Mesenchymal stem cell (in vitro differentiated cells and primary cell): ENCODE measurements at regions not wholly inside any gene's neighbourhood (a gene's known extent, or its start where the extent isn't known, plus 50 kb on each side); places are given as distances from the start of the nearest gene placed in this dataset.

Experiments used
- DNase-seq: peaks from one replicate; pipeline ENCODE4 v3.0.0-alpha.2; 2013
- H2AFZ ChIP-seq: one replicate; pipeline ENCODE4 v1.6.1; 2013; ENCODE audit warnings: low read depth, mild to moderate bottlenecking, control low read depth, inconsistent platforms, low read length, moderate library complexity
- H2AK5ac ChIP-seq: 2 replicates; pipeline ENCODE4 v1.6.1; 2013; ENCODE audit warnings: low read length, moderate library complexity, mild to moderate bottlenecking, inconsistent platforms; ENCODE audit not compliant: severe bottlenecking
- H2BK120ac ChIP-seq: one replicate; pipeline ENCODE4 v1.6.1; 2013; ENCODE audit warnings: low read depth, mild to moderate bottlenecking, inconsistent platforms, low read length, moderate library complexity
- H2BK12ac ChIP-seq, 2 experiments: one replicate each; pipeline ENCODE4 v1.6.1; 2013; ENCODE audit warnings: inconsistent platforms in 2 of 2, low read length in 2 of 2, mild to moderate bottlenecking in 2 of 2, moderate library complexity in 2 of 2, control low read depth in 1 of 2
- H2BK15ac ChIP-seq: one replicate; pipeline ENCODE4 v1.6.1; 2013; ENCODE audit warnings: mild to moderate bottlenecking, low read depth, inconsistent platforms; ENCODE audit not compliant: poor library complexity, severe bottlenecking
- H2BK5ac ChIP-seq: 2 replicates; pipeline ENCODE4 v1.6.1; 2013; ENCODE audit warnings: low read depth, mild to moderate bottlenecking, low read length, control low read depth, inconsistent platforms; ENCODE audit not compliant: poor library complexity, severe bottlenecking
- H3K14ac ChIP-seq, 2 experiments: one replicate each; pipeline ENCODE4 v1.6.1; 2013; ENCODE audit warnings: inconsistent platforms in 2 of 2, low read length in 2 of 2, control low read depth in 1 of 2, mild to moderate bottlenecking in 1 of 2, moderate library complexity in 1 of 2
- H3K18ac ChIP-seq, 2 experiments: one replicate each; pipeline ENCODE4 v1.6.1; 2013; ENCODE audit warnings: inconsistent platforms in 2 of 2, low read length in 2 of 2, control low read depth in 1 of 2, low read depth in 1 of 2, mild to moderate bottlenecking in 1 of 2
- H3K23ac ChIP-seq, 2 experiments: one replicate each; pipeline ENCODE4 v1.6.1; 2013; ENCODE audit warnings: inconsistent platforms in 2 of 2, low read length in 2 of 2, mild to moderate bottlenecking in 2 of 2, moderate library complexity in 2 of 2, control low read depth in 1 of 2
- H3K27ac ChIP-seq: 2 replicates; pipeline ENCODE4 v1.5.1; 2013; ENCODE audit warnings: mild to moderate bottlenecking, moderate library complexity, low read length, control low read depth, inconsistent platforms; ENCODE audit not compliant: poor library complexity, severe bottlenecking
- H3K27me3 ChIP-seq, 2 experiments: 2 replicates each; pipeline versions ENCODE4 v1.6.1 to v1.7.0; 2013; ENCODE audit warnings: low read length in 2 of 2, mild to moderate bottlenecking in 2 of 2, moderate library complexity in 2 of 2, control low read depth in 1 of 2, inconsistent platforms in 1 of 2; ENCODE audit not compliant: control insufficient read depth in 1 of 2, insufficient read depth in 1 of 2
- H3K36me3 ChIP-seq, 2 experiments: 2 replicates each; pipeline versions ENCODE4 v1.6.1 to v1.7.0; 2013; ENCODE audit warnings: low read length in 2 of 2, control low read depth in 1 of 2, inconsistent platforms in 1 of 2, low read depth in 1 of 2, mild to moderate bottlenecking in 1 of 2; ENCODE audit not compliant: insufficient read depth in 2 of 2, control insufficient read depth in 1 of 2
- H3K4ac ChIP-seq, 2 experiments: one replicate each; pipeline ENCODE4 v1.6.1; 2013; ENCODE audit warnings: inconsistent platforms in 2 of 2, low read length in 2 of 2, mild to moderate bottlenecking in 2 of 2, moderate library complexity in 2 of 2, control low read depth in 1 of 2, low read depth in 1 of 2
- H3K4me1 ChIP-seq: 2 replicates; pipeline ENCODE4 v1.6.1; 2013; ENCODE audit warnings: low read depth, low read length, control low read depth; ENCODE audit not compliant: control insufficient read depth, insufficient read depth
- H3K4me2 ChIP-seq: 2 replicates; pipeline ENCODE4 v1.6.1; 2013; ENCODE audit warnings: low read length, mild to moderate bottlenecking, inconsistent platforms; ENCODE audit not compliant: poor library complexity, severe bottlenecking
- H3K4me3 ChIP-seq, 2 experiments: 2 replicates each; pipeline versions ENCODE4 v1.5.1 to v1.7.0; 2013; ENCODE audit warnings: low read length in 2 of 2, mild to moderate bottlenecking in 2 of 2, control low read depth in 1 of 2, low read depth in 1 of 2; ENCODE audit not compliant: insufficient read depth in 1 of 2
- H3K79me1 ChIP-seq: replicated peaks from 2 replicates; pipeline ENCODE4 v1.6.1; 2013; ENCODE audit warnings: mild to moderate bottlenecking, control low read depth, low read length, inconsistent platforms; ENCODE audit not compliant: poor library complexity, severe bottlenecking
- H3K9ac ChIP-seq: 2 replicates; pipeline ENCODE4 v1.7.0; 2013; ENCODE audit warnings: mild to moderate bottlenecking, low read length, moderate library complexity
- H3K9me3 ChIP-seq: 2 replicates; pipeline ENCODE4 v1.7.0; 2013; ENCODE audit warnings: mild to moderate bottlenecking, low read length; ENCODE audit not compliant: control insufficient read depth
- H4K8ac ChIP-seq: one replicate; pipeline ENCODE4 v1.6.1; 2013; ENCODE audit warnings: inconsistent platforms, mild to moderate bottlenecking, low read length, moderate library complexity
- H4K91ac ChIP-seq: one replicate; pipeline ENCODE4 v1.6.1; 2013; ENCODE audit warnings: mild to moderate bottlenecking, low read length, inconsistent platforms
- WGBS: methylation state at CpG from one replicate; pipeline ENCODE4 v1.1.7; 2013; ENCODE audit warnings: mixed read lengths; 5-methylcytosine and 5-hydroxymethylcytosine counted together

DNA sequence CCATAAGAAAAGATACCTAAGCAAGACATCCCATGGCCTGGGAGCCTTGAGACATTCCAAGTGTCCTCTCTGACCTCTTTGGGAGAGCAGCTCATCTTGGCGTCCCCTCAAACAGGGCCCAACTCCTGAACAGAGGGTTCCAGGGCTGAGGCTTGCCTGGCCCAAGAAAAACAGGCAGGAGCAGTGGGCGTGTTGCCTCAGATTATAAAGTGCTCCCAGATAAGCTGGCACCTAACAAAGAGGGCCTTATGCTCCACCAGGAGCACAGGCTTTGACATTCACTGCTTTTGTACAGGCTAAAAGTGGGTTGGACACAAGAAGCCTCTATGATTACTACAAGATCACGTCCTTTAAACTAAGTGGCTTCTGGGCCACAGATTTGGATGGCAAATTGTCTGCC, 193.1 kb downstream of the FGFR2 start:
- H3K9me3 ChIP-seq = no peaks in the 10 kb centered on the region
- no peak overlapping the region for H3K4me2 ChIP-seq
- no peak overlapping the region for H3K27ac ChIP-seq
- no peak overlapping the region for H2AFZ ChIP-seq
- peaks cover 0 to 3% of the 10 kb centered on the region in 2 experiments for H3K27me3 ChIP-seq
- 82% methylated on average over 3 of the region's 3 CpGs for WGBS
- H2BK15ac ChIP-seq = no peak overlapping the region
- H3K18ac ChIP-seq = no peak overlapping the region
- H3K9ac ChIP-seq = no peak overlapping the region
- no peak overlapping the region for H4K91ac ChIP-seq
- no peak for DNase-seq
- H2BK5ac ChIP-seq = no peak overlapping the region
- H4K8ac ChIP-seq = no peak overlapping the region
- no peak overlapping the region for H2BK120ac ChIP-seq
- no peak overlapping the region for H3K23ac ChIP-seq
- no peak overlapping the region for H2BK12ac ChIP-seq
- H3K79me1 ChIP-seq = no peaks in the 10 kb centered on the region
- peaks cover 2% of the 10 kb centered on the region for H3K4me1 ChIP-seq
- no peak overlapping the region for H2AK5ac ChIP-seq
- H3K4me3 ChIP-seq = no peak overlapping the region
- H3K36me3 ChIP-seq = no peaks in the 10 kb centered on the region
- H3K14ac ChIP-seq = no peak overlapping the region
- H3K4ac ChIP-seq = no peak overlapping the region

- no peaks in the 10 kb centered on the region for H3K79me1 ChIP-seq
- no peak overlapping the region for H3K4me2 ChIP-seq
- H2BK12ac ChIP-seq = no peak overlapping the region
- no peak overlapping the region for H3K14ac ChIP-seq
- no peak overlapping the region for H3K27ac ChIP-seq
- H3K9ac ChIP-seq = no peak overlapping the region
- H3K4me3 ChIP-seq = no peak overlapping the region
- H4K91ac ChIP-seq = no peak overlapping the region
- WGBS = 89% methylated on average over 2 of the region's 2 CpGs
- H2BK120ac ChIP-seq = no peak overlapping the region
- H2AFZ ChIP-seq = no peak overlapping the region
- H3K18ac ChIP-seq = no peak overlapping the region
- H3K36me3 ChIP-seq = no peaks in the 10 kb centered on the region
- H2AK5ac ChIP-seq = no peak overlapping the region
- H3K4ac ChIP-seq = no peak overlapping the region
- peaks cover 2% of the 10 kb centered on the region for H3K4me1 ChIP-seq
- H3K23ac ChIP-seq = no peak overlapping the region
- no peak overlapping the region for H2BK5ac ChIP-seq
- H3K27me3 ChIP-seq = peaks cover 0 to 3% of the 10 kb centered on the region in 2 experiments
- H2BK15ac ChIP-seq = no peak overlapping the region
- no peak overlapping the region for H4K8ac ChIP-seq
- no peaks in the 10 kb centered on the region for H3K9me3 ChIP-seq
- DNase-seq = no peak
These were observed 192.7 kb downstream of the FGFR2 start for GRCh38 chr10:121405549-121405948.

- WGBS = 76% methylated on average over 5 of the region's 5 CpGs
- DNase-seq = no peak
- Histone ChIP-seq H3K14ac (no peak overlapping the region), H3K4me1 (peaks cover 2% of the 10 kb centered on the region), H2BK15ac (no peak overlapping the region), H3K36me3 (no peaks in the 10 kb centered on the region), H3K4me2 (no peak overlapping the region), H2BK120ac (no peak overlapping the region), H3K18ac (no peak overlapping the region), H3K27ac (no peak overlapping the region), H4K8ac (no peak overlapping the region), H2AFZ (no peak overlapping the region), H2AK5ac (no peak overlapping the region), H3K79me1 (no peaks in the 10 kb centered on the region), H3K9ac (no peak overlapping the region), H3K27me3 (peaks cover 3 to 4% of the 10 kb centered on the region in 2 experiments), H2BK12ac (no peak overlapping the region), H4K91ac (no peak overlapping the region), H3K23ac (no peak overlapping the region), H3K4me3 (no peak overlapping the region), H2BK5ac (no peak overlapping the region), H3K9me3 (no peaks in the 10 kb centered on the region), H3K4ac (no peak overlapping the region)
These were observed 192.3 kb downstream of the FGFR2 start for GRCh38 chr10:121405953-121406352.

- H2BK12ac ChIP-seq = no peak overlapping the region
- H3K23ac ChIP-seq = no peak overlapping the region
- H3K4me2 ChIP-seq = no peak overlapping the region
- WGBS = 83% methylated on average over 10 of the region's 11 CpGs
- H2BK15ac ChIP-seq = no peak overlapping the region
- H3K9me3 ChIP-seq = no peaks in the 10 kb centered on the region
- peaks cover 2% of the 10 kb centered on the region for H3K4me1 ChIP-seq
- H3K4ac ChIP-seq = no peak overlapping the region
- H3K79me1 ChIP-seq = no peaks in the 10 kb centered on the region
- H3K14ac ChIP-seq = no peak overlapping the region
- no peak overlapping the region for H2AK5ac ChIP-seq
- no peak overlapping the region for H3K4me3 ChIP-seq
- H4K91ac ChIP-seq = no peak overlapping the region
- peaks cover 3 to 5% of the 10 kb centered on the region in 2 experiments for H3K27me3 ChIP-seq
- no peaks in the 10 kb centered on the region for H3K36me3 ChIP-seq
- no peak for DNase-seq
- no peak overlapping the region for H3K9ac ChIP-seq
- H3K18ac ChIP-seq = no peak overlapping the region
- H2AFZ ChIP-seq = no peak overlapping the region
- no peak overlapping the region for H4K8ac ChIP-seq
- H3K27ac ChIP-seq = no peak overlapping the region
- H2BK5ac ChIP-seq = no peak overlapping the region
- no peak overlapping the region for H2BK120ac ChIP-seq
These were observed 191.3 kb downstream of the FGFR2 start for GRCh38 chr10:121406823-121407545.
